Adipocyte (in vitro differentiated cells): ENCODE measurements at regions not wholly inside any gene's neighbourhood (a gene's known extent, or its start where the extent isn't known, plus 50 kb on each side); places are given as distances from the start of the nearest gene placed in this dataset.
A peak's percentile ranks its signal among the peaks of the same experiment; 100 is the strongest.

Experiments
- DNase-seq: peaks from one replicate; pipeline ENCODE4 v3.0.0-alpha.2; 2015; ENCODE audit warnings: low read depth
- H3K27me3 ChIP-seq: replicated peaks from 2 replicates; pipeline ENCODE4 v1.7.0; 2013; ENCODE audit warnings: mild to moderate bottlenecking, low read length, moderate library complexity; ENCODE audit not compliant: control insufficient read depth, insufficient read depth
- H3K36me3 ChIP-seq: 2 replicates; pipeline ENCODE4 v1.7.0; 2013; ENCODE audit warnings: low read length, mild to moderate bottlenecking, moderate library complexity; ENCODE audit not compliant: control insufficient read depth, insufficient read depth, severe bottlenecking
- H3K4me1 ChIP-seq: 2 replicates; pipeline ENCODE4 v1.7.0; 2013; ENCODE audit warnings: mild to moderate bottlenecking, low read length, moderate library complexity; ENCODE audit not compliant: control insufficient read depth, insufficient read depth
- H3K4me3 ChIP-seq: 2 replicates; pipeline ENCODE4 v1.7.0; 2013; ENCODE audit warnings: mild to moderate bottlenecking, low read length, moderate library complexity
- H3K9ac ChIP-seq: 2 replicates; pipeline ENCODE4 v1.7.0; 2013; ENCODE audit warnings: mild to moderate bottlenecking, low read length, moderate library complexity
- H3K9me3 ChIP-seq: 2 replicates; pipeline ENCODE4 v1.7.0; 2013; ENCODE audit warnings: mild to moderate bottlenecking, low read length, moderate library complexity; ENCODE audit not compliant: control insufficient read depth

GRCh38 chr4:179543771-179544170 lies 2101.5 kb upstream of the AGA start:
- DNase-seq, result no peak
- H3K9me3 ChIP-seq, result no peaks in the 10 kb centered on the region
- H3K36me3 ChIP-seq, result no peaks in the 10 kb centered on the region
- H3K4me1 ChIP-seq, result no peaks in the 10 kb centered on the region
- no peak overlapping the region for H3K4me3 ChIP-seq
- H3K9ac ChIP-seq, result no peak overlapping the region
- H3K27me3 ChIP-seq, result no peaks in the 10 kb centered on the region

GRCh38 chr4:179544496-179544895 lies 2102.3 kb upstream of the AGA start:
- Histone ChIP-seq H3K36me3 (no peaks in the 10 kb centered on the region), H3K4me3 (no peak overlapping the region), H3K9me3 (no peaks in the 10 kb centered on the region), H3K9ac (no peak overlapping the region), H3K27me3 (no peaks in the 10 kb centered on the region), H3K4me1 (no peaks in the 10 kb centered on the region)
- no peak for DNase-seq

GRCh38 chr4:179552131-179552530 lies 2109.9 kb upstream of the AGA start:
- H3K9ac ChIP-seq, result no peak overlapping the region
- H3K4me1 ChIP-seq, result no peaks in the 10 kb centered on the region
- H3K27me3 ChIP-seq, result no peaks in the 10 kb centered on the region
- no peak for DNase-seq
- H3K36me3 ChIP-seq, result no peaks in the 10 kb centered on the region
- no peak overlapping the region for H3K4me3 ChIP-seq
- H3K9me3 ChIP-seq, result no peaks in the 10 kb centered on the region

- Histone ChIP-seq H3K4me3 (no peak overlapping the region), H3K9me3 (peaks cover 18% of the 10 kb centered on the region), H3K27me3 (no peaks in the 10 kb centered on the region), H3K36me3 (no peaks in the 10 kb centered on the region), H3K4me1 (no peaks in the 10 kb centered on the region), H3K9ac (no peak overlapping the region)
- DNase-seq, result no peak
These were observed 2121.5 kb upstream of the AGA start for GRCh38 chr4:179563741-179564140.

- no peaks in the 10 kb centered on the region for H3K4me1 ChIP-seq
- no peak overlapping the region for H3K4me3 ChIP-seq
- H3K27me3 ChIP-seq, result no peaks in the 10 kb centered on the region
- peaks cover 23% of the 10 kb centered on the region for H3K9me3 ChIP-seq
- no peak overlapping the region for H3K9ac ChIP-seq
- DNase-seq, result no peak
- H3K36me3 ChIP-seq, result no peaks in the 10 kb centered on the region
These were observed 2127.3 kb upstream of the AGA start for GRCh38 chr4:179569549-179569948.

GRCh38 chr4:179582164-179582905 lies 2140.1 kb upstream of the AGA start:
- Histone ChIP-seq H3K9me3 (peaks cover 10% of the 10 kb centered on the region), H3K9ac (no peak overlapping the region), H3K4me1 (no peaks in the 10 kb centered on the region), H3K4me3 (no peak overlapping the region), H3K27me3 (no peaks in the 10 kb centered on the region), H3K36me3 (no peaks in the 10 kb centered on the region)
- DNase-seq, result peak; percentile 64

- H3K4me1 ChIP-seq, result no peaks in the 10 kb centered on the region
These were observed 2141.0 kb upstream of the AGA start for GRCh38 chr4:179583221-179583620.

GRCh38 chr4:179584101-179584500 lies 2141.9 kb upstream of the AGA start:
- Histone ChIP-seq H3K4me1 (no peaks in the 10 kb centered on the region), H3K9me3 (peaks cover 4% of the 10 kb centered on the region), H3K4me3 (no peak overlapping the region), H3K9ac (no peak overlapping the region), H3K27me3 (no peaks in the 10 kb centered on the region), H3K36me3 (no peaks in the 10 kb centered on the region)
- peak; percentile 8 for DNase-seq

More at GRCh38 chr4:179583221-179583620, 2141.0 kb upstream of the AGA start:
- Histone ChIP-seq H3K36me3 (no peaks in the 10 kb centered on the region), H3K27me3 (no peaks in the 10 kb centered on the region), H3K9me3 (peaks cover 7% of the 10 kb centered on the region), H3K4me3 (no peak overlapping the region), H3K9ac (no peak overlapping the region)
- no peak for DNase-seq

GRCh38 chr4:179585761-179586160 lies 2143.5 kb upstream of the AGA start:
- Histone ChIP-seq H3K9ac (no peak overlapping the region), H3K9me3 (no peaks in the 10 kb centered on the region)

GRCh38 chr4:179586460-179586859 lies 2144.2 kb upstream of the AGA start:
- Histone ChIP-seq H3K9ac (no peak overlapping the region), H3K27me3 (no peaks in the 10 kb centered on the region), H3K9me3 (no peaks in the 10 kb centered on the region), H3K4me1 (no peaks in the 10 kb centered on the region), H3K36me3 (no peaks in the 10 kb centered on the region), H3K4me3 (no peak overlapping the region)
- DNase-seq, result no peak

More at GRCh38 chr4:179585761-179586160, 2143.5 kb upstream of the AGA start:
- no peaks in the 10 kb centered on the region for H3K27me3 ChIP-seq
- no peaks in the 10 kb centered on the region for H3K36me3 ChIP-seq
- DNase-seq, result no peak
- H3K4me3 ChIP-seq, result no peak overlapping the region
- H3K4me1 ChIP-seq, result no peaks in the 10 kb centered on the region

- DNase-seq, result no peak
- H3K4me3 ChIP-seq, result no peak overlapping the region
- no peaks in the 10 kb centered on the region for H3K4me1 ChIP-seq
- no peaks in the 10 kb centered on the region for H3K27me3 ChIP-seq
- H3K36me3 ChIP-seq, result no peaks in the 10 kb centered on the region
- H3K9ac ChIP-seq, result no peak overlapping the region
- no peaks in the 10 kb centered on the region for H3K9me3 ChIP-seq
These were observed 2153.6 kb upstream of the AGA start for GRCh38 chr4:179595671-179596410.
